Activated T-cell treated with anti-CD3 and anti-CD28 coated beads, Interleukin-2, amount 50 U/mL, for 24 hours (primary cell): ENCODE measurements at regions not wholly inside any gene's neighbourhood (a gene's known extent, or its start where the extent isn't known, plus 50 kb on each side); places are given as distances from the start of the nearest gene placed in this dataset.
A peak's percentile ranks its signal among the peaks of the same experiment; 100 is the strongest.

ENCODE experiments used
- DNase-seq: peaks from one replicate; pipeline ENCODE4 v3.0.0-alpha.2; 2020
- H3K27ac Mint-ChIP-seq: 2 replicates; pipeline ENCODE4 v1.8.0; 2020; ENCODE audit warnings: mild to moderate bottlenecking, mixed read lengths
- H3K27me3 Mint-ChIP-seq: 2 replicates; pipeline ENCODE4 v1.8.0; 2020; ENCODE audit warnings: mixed read lengths
- H3K36me3 Mint-ChIP-seq: 2 replicates; pipeline ENCODE4 v1.8.0; 2020; ENCODE audit warnings: low read depth, mixed read lengths
- H3K4me1 Mint-ChIP-seq: 2 replicates; pipeline ENCODE4 v1.8.0; 2020; ENCODE audit warnings: low read depth, mixed read lengths
- H3K4me3 Mint-ChIP-seq: 2 replicates; pipeline ENCODE4 v1.8.0; 2020; ENCODE audit warnings: mild to moderate bottlenecking, moderate library complexity, mixed read lengths
- H3K9me3 Mint-ChIP-seq: 2 replicates; pipeline ENCODE4 v1.8.0; 2020; ENCODE audit warnings: mixed read lengths

GRCh38 chr15:93986400-93986984, 244.9 kb upstream of the MCTP2 start:
- H3K9me3 Mint-ChIP-seq, result no peaks in the 10 kb centered on the region
- H3K36me3 Mint-ChIP-seq, result no peaks in the 10 kb centered on the region
- no peak overlapping the region for H3K27ac Mint-ChIP-seq
- no peak for DNase-seq
- H3K4me3 Mint-ChIP-seq, result no peak overlapping the region
- H3K4me1 Mint-ChIP-seq, result peaks cover 20% of the 10 kb centered on the region
- H3K27me3 Mint-ChIP-seq, result no peaks in the 10 kb centered on the region

GRCh38 chr15:93985925-93986324, 245.4 kb upstream of the MCTP2 start:
- no peaks in the 10 kb centered on the region for H3K36me3 Mint-ChIP-seq
- H3K4me3 Mint-ChIP-seq, result no peak overlapping the region
- no peaks in the 10 kb centered on the region for H3K9me3 Mint-ChIP-seq
- H3K27ac Mint-ChIP-seq, result peak overlapping the region; percentile 8
- no peak for DNase-seq
- H3K27me3 Mint-ChIP-seq, result no peaks in the 10 kb centered on the region
- H3K4me1 Mint-ChIP-seq, result peaks cover 20% of the 10 kb centered on the region

- no peak overlapping the region for H3K27ac Mint-ChIP-seq
Observed at GRCh38 chr15:93985176-93985575, 246.2 kb upstream of the MCTP2 start.

DNA sequence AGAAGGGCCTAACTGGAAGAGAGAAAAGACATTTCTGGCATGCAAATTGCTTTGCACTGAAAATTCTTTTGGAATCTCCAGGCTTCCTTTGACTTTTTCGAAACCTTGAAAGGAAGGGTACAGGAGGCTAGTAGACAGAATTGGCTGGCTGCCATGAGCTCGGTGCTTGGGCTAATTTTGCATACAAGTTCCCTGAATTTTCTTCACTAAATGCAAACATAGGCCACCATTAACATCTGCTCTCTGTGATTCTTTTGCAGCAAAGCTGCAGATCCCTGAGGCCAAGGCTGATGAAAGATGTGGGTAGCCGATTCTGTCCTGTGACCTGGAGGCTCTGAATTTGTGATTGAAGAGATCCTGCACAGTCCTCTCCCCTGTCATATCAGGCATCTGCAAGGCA, 247.8 kb upstream of the MCTP2 start:
- no peaks in the 10 kb centered on the region for H3K36me3 Mint-ChIP-seq
- no peak for DNase-seq
- no peak overlapping the region for H3K4me3 Mint-ChIP-seq
- no peaks in the 10 kb centered on the region for H3K27me3 Mint-ChIP-seq
- peaks cover 20% of the 10 kb centered on the region for H3K4me1 Mint-ChIP-seq
- H3K27ac Mint-ChIP-seq, result no peak overlapping the region
- H3K9me3 Mint-ChIP-seq, result no peaks in the 10 kb centered on the region

More at GRCh38 chr15:93985176-93985575, 246.2 kb upstream of the MCTP2 start:
- H3K9me3 Mint-ChIP-seq, result no peaks in the 10 kb centered on the region
- DNase-seq, result no peak
- no peaks in the 10 kb centered on the region for H3K27me3 Mint-ChIP-seq
- H3K4me3 Mint-ChIP-seq, result no peak overlapping the region
- peaks cover 20% of the 10 kb centered on the region for H3K4me1 Mint-ChIP-seq
- no peaks in the 10 kb centered on the region for H3K36me3 Mint-ChIP-seq

DNA sequence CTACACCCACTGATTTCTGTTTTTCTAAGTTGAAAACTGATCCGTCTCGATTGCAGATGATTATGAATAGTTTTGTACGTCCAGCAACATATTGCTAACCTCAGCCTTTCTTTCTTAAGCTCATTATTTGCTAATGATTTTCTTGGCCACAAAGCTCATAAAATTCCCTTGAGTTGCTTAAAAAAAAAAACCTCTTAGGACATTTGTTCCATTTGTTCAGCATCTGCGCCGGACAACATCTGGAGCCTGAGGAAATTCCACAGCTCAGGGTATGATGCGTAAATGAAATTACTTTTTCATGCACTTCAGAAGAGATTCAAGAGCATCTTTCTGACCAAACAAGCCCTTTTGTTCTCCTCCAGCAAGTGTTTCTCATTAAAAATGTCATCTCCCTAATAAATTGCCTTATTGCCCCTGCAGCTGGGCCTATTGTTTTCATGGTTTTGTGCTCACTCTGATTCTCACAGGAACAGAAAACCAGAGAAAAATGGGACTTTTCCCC, 249.1 kb upstream of the MCTP2 start:
- Mint-ChIP-seq H3K9me3 (no peaks in the 10 kb centered on the region), H3K4me1 (peaks cover 13% of the 10 kb centered on the region), H3K4me3 (no peak overlapping the region), H3K36me3 (no peaks in the 10 kb centered on the region), H3K27ac (no peak overlapping the region), H3K27me3 (no peaks in the 10 kb centered on the region)
- DNase-seq, result no peak

DNA sequence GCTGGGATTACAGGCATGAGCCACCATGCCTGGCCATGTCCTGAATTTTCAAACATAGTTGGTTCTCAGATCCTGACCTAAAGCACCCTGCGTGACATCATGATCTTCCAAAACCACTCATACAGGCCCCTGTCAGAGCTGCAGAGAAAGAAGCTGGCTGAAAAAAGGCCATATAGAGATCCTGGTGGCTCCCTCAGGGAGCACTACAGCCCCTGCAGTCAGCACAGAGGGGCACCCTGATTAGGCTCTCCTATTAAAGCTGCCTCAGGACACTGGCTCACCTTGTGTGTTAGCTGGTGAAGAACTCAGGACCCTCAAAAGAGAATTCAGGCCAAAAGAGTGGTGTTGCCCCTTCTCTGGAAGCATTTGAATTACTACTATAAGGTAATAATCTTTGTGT, 249.7 kb upstream of the MCTP2 start:
- no peaks in the 10 kb centered on the region for H3K27me3 Mint-ChIP-seq
- no peaks in the 10 kb centered on the region for H3K36me3 Mint-ChIP-seq
- H3K9me3 Mint-ChIP-seq, result no peaks in the 10 kb centered on the region
- no peak overlapping the region for H3K27ac Mint-ChIP-seq
- no peak overlapping the region for H3K4me3 Mint-ChIP-seq
- H3K4me1 Mint-ChIP-seq, result peaks cover 10% of the 10 kb centered on the region
- no peak for DNase-seq

DNA sequence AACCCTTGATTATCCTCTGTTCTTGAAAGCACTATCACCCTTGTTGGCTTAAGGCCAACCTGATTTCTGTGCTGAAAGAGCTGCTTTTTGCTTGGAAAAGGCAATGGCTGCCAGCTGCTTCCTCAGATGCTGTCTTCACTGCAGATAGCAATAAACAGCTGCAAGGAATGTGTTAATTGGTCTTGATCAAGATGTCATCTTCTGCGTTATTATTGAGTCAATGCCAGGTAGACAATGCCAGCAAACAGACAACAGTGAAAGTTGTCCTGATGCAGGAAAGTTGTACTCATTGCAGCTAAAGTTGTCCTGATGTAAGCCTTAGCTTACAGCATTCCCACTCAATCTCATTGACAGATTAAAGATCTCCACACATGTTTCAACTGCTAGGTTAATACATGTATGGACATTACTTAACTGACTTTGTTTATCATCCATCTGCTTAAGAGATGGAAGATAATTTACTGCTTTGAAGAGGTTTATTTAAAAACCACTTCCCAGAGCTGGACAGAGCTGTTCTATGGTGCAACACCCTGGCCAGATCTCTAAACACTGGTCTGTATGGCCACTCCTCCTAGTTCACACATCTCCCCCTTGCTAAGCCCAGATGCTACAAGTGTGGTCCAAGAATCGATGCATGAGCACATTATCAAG, 251.0 kb upstream of the MCTP2 start:
- DNase-seq, result no peak
- Mint-ChIP-seq H3K27ac (no peak overlapping the region), H3K4me3 (no peak overlapping the region), H3K4me1 (no peaks in the 10 kb centered on the region), H3K36me3 (no peaks in the 10 kb centered on the region), H3K27me3 (no peaks in the 10 kb centered on the region), H3K9me3 (no peaks in the 10 kb centered on the region)

DNA sequence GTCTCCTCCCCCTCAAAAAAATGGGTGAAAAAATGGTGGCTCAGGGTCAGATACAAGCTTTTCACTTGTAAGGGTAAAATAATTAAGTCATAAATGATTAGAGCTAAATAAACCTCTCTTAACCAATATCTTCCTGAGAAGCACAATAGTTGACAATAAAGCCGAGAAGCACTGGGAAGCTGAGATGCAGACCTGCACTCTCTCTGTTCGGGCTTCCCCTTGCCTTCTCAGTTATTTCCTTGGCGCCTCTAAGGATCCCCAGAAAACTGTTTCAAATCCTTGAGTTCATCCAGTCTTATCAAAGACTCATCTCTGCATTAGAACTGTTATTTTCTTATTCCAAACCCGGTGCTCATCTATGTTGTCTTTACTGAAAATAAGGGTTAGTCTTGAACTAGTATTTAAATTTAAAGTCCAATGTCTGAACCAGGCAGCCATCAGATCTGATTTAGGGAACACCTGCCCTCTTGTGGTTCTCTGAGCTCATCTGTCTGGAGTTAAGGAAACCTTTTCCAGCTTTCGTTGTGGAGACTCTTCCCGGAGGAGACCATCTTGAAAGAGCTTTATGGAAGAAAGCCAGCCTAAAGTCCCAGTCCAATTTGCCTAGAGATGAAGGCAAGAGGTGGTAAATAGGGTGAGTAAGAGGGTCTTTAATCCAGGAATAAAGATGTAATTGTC, 256.4 kb upstream of the MCTP2 start:
- DNase-seq, result no peak
- H3K4me3 Mint-ChIP-seq, result no peak overlapping the region
- no peaks in the 10 kb centered on the region for H3K4me1 Mint-ChIP-seq
- H3K36me3 Mint-ChIP-seq, result no peaks in the 10 kb centered on the region
- H3K9me3 Mint-ChIP-seq, result no peaks in the 10 kb centered on the region
- H3K27ac Mint-ChIP-seq, result no peak overlapping the region
- peaks cover 5% of the 10 kb centered on the region for H3K27me3 Mint-ChIP-seq

DNA sequence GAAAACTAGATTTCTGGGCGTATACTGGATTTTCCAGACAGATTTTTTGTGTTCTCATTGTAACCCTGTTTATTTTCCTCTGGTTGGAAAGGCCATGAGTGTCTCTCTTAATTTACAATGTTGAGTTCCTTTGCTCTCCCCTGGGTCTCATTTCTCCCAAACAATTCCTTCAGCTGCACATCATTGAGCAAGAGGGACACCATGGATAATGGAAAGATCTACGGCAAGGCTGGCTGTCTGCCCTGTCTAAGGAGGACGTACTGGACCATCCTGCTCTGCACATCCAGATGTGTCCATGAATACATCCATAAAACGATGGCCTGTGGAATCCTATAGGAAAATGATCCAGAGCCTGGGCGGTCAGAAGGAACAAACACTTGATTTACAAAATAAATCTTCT, 258.1 kb upstream of the MCTP2 start:
- Mint-ChIP-seq H3K27ac (no peak overlapping the region), H3K4me1 (no peaks in the 10 kb centered on the region), H3K27me3 (peaks cover 5% of the 10 kb centered on the region), H3K9me3 (no peaks in the 10 kb centered on the region), H3K36me3 (no peaks in the 10 kb centered on the region), H3K4me3 (no peak overlapping the region)
- no peak for DNase-seq

GRCh38 chr15:93968773-93969172, 262.6 kb upstream of the MCTP2 start:
- Mint-ChIP-seq H3K4me3 (no peak overlapping the region), H3K4me1 (no peaks in the 10 kb centered on the region), H3K36me3 (no peaks in the 10 kb centered on the region), H3K27ac (no peak overlapping the region), H3K27me3 (peaks cover 2% of the 10 kb centered on the region), H3K9me3 (no peaks in the 10 kb centered on the region)
- no peak for DNase-seq

GRCh38 chr15:93965304-93965908, 266.0 kb upstream of the MCTP2 start:
- Mint-ChIP-seq H3K27ac (no peak overlapping the region), H3K27me3 (peaks cover 14% of the 10 kb centered on the region), H3K4me1 (no peaks in the 10 kb centered on the region), H3K4me3 (no peak overlapping the region), H3K9me3 (no peaks in the 10 kb centered on the region), H3K36me3 (no peaks in the 10 kb centered on the region)
- DNase-seq, result no peak

- Mint-ChIP-seq H3K27ac (no peak overlapping the region), H3K4me3 (no peak overlapping the region), H3K4me1 (no peaks in the 10 kb centered on the region), H3K27me3 (no peaks in the 10 kb centered on the region), H3K9me3 (no peaks in the 10 kb centered on the region), H3K36me3 (no peaks in the 10 kb centered on the region)
- no peak for DNase-seq
Observed at GRCh38 chr15:93954985-93955571, 276.3 kb upstream of the MCTP2 start.

DNA sequence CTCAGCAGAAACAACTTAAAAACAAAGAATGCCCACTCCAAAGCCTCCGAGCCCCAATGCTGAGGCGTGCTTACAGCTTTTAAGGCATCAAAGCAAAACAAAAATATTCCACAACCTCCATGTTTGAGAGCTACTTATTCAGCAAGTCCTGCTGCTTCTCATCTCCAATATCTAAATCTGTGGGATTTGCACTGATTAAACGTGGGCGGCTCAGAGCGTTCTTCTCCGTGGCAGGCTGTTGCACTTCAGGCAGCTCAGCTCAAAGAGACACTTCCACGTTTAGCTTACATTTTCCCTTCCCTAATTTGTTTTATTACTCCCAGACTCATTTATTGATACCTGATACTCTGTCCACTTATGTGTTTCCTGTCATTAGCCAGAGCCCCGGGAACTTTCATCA, 282.6 kb upstream of the MCTP2 start:
- DNase-seq, result no peak
- Mint-ChIP-seq H3K4me3 (no peak overlapping the region), H3K36me3 (no peaks in the 10 kb centered on the region), H3K27me3 (no peaks in the 10 kb centered on the region), H3K4me1 (no peaks in the 10 kb centered on the region), H3K9me3 (no peaks in the 10 kb centered on the region), H3K27ac (no peak overlapping the region)

GRCh38 chr15:93943586-93943985, 287.8 kb upstream of the MCTP2 start:
- no peaks in the 10 kb centered on the region for H3K36me3 Mint-ChIP-seq
- no peak overlapping the region for H3K4me3 Mint-ChIP-seq
- no peaks in the 10 kb centered on the region for H3K4me1 Mint-ChIP-seq
- no peak overlapping the region for H3K27ac Mint-ChIP-seq
- no peaks in the 10 kb centered on the region for H3K9me3 Mint-ChIP-seq
- no peaks in the 10 kb centered on the region for H3K27me3 Mint-ChIP-seq
- DNase-seq, result no peak
